Astrocyte (in vitro differentiated cells and primary cell): ENCODE measurements at regions not wholly inside any gene's neighbourhood (a gene's known extent, or its start where the extent isn't known, plus 50 kb on each side); places are given as distances from the start of the nearest gene placed in this dataset.

ENCODE experiments used
- EZH2 ChIP-seq: IDR thresholded peaks from 2 replicates; pipeline ENCODE4 v1.6.1; 2012; ENCODE audit warnings: mild to moderate bottlenecking, low read length, inconsistent platforms; ENCODE audit not compliant: insufficient read depth
- TF ChIP-seq, protein P1 (sequence below): IDR thresholded peaks from 2 replicates; pipeline ENCODE4 v1.5.1; 2011; ENCODE audit warnings: low read depth, mild to moderate bottlenecking, inconsistent platforms, low read length, moderate library complexity; ENCODE audit not compliant: insufficient read depth

DNA sequence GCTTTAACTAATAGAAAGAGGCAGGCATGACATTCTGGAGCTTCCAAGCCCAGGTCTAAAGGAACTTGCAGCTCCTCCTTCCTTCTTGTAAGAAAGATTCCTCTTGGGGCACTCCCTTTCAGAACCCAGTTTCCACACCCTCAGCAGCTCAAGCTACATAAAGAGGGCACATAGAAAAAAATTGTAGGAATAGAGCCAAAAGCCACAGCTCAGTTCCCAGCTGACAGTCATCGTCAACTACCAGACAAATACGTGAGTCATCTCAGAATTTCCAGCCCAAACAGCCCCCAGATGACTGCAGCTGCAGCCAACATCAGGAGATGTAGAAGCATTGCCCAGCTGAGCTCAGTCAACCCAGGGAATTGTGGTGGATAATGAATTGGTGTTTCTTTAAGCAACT, 349.8 kb upstream of the ARID1B start:
- TF ChIP-seq EZH2, result no peak
- TF ChIP-seq, protein P1, sequence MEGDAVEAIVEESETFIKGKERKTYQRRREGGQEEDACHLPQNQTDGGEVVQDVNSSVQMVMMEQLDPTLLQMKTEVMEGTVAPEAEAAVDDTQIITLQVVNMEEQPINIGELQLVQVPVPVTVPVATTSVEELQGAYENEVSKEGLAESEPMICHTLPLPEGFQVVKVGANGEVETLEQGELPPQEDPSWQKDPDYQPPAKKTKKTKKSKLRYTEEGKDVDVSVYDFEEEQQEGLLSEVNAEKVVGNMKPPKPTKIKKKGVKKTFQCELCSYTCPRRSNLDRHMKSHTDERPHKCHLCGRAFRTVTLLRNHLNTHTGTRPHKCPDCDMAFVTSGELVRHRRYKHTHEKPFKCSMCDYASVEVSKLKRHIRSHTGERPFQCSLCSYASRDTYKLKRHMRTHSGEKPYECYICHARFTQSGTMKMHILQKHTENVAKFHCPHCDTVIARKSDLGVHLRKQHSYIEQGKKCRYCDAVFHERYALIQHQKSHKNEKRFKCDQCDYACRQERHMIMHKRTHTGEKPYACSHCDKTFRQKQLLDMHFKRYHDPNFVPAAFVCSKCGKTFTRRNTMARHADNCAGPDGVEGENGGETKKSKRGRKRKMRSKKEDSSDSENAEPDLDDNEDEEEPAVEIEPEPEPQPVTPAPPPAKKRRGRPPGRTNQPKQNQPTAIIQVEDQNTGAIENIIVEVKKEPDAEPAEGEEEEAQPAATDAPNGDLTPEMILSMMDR, result no peak
